Effector CD8-positive, alpha-beta T cell (primary cell): ENCODE measurements at regions not wholly inside any gene's neighbourhood (a gene's known extent, or its start where the extent isn't known, plus 50 kb on each side); places are given as distances from the start of the nearest gene placed in this dataset.
"Not testable (repeated sequence)": the region's sequence is repeated elsewhere in the genome, so short reads cannot be mapped to it uniquely, and the experiment has no call there.

Experiments
- DNase-seq: peaks from one replicate; lab custom pipeline; 2025; lab: John Stamatoyannopoulos, UW

DNA sequence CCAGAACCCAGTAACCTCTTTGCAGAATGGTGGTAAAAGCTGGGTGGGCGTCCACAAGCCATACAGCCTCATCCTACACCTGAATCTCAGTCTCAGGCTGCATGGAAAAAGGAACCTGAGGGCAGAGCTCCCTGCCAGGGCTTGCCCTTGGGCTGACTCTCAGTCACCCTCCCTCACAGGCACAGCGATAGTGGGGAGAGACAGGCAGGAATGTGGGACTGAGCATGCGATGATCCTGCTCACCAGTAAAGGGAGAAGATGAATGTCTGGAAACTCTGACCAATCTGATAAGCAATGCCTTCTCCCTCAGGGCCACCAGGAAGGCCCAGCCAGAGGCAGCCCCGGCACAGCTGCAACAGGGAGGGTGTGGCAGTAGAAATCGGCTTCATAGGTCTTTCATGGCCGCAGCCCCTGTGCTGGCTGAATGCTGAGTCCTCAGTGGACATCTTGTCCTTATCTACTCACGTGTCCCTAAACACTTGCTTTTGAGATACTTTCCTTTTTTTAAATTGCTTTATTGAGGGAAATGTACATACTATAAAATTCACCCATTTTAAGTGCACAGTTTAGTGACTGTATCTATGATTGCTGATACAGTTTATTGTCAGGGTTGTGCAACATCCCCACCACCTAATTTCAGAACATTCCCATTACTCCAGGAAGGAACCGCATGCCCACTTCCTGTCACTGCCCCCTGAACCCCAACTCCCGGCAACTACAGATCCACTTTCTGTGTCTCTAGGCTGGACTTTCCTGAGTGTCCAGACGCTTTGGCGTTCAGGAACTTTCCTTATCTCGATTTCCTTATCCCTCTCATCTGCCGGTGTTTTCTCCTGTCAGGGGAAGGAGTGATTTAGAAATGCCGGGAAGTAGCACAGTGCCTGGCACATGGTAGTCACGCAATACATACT is 258.1 kb downstream of the PCNX1 start:
- no peak for DNase-seq

DNA sequence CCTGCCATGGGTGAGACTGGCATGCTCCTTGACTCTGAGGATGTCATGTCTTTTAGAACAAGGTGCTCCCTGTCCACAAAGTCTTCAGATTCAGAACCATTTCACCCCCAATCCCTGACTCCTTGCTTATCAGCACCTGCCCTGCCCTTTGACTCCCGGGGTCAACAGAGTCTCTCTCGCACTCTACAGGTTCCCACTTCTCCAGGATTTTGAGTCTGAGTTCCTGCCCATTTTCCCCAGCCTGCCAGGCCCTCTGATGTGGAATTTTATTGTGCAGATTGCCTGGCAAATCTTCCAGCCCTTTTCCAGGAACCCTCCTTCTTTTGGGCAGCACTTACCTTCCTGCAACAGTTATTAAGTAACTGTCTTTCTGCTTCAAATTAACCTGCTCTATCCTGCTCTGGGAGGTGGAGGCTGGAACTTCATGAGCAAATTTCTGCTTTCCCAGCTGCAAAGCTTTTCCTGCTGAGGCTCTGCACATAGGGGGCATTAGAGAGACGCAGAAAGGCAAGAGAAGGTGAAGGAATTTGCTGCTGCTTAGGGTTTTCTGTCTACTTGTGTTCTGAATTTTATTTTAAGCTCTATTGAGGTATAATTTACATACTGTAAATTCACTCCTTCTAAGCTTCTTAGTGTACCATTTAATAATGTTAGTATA is 259.1 kb downstream of the PCNX1 start:
- DNase-seq: no peak

GRCh38 chr14:71167325-71167950 is 260.2 kb downstream of the PCNX1 start:
- not testable (repeated sequence) for DNase-seq

DNA sequence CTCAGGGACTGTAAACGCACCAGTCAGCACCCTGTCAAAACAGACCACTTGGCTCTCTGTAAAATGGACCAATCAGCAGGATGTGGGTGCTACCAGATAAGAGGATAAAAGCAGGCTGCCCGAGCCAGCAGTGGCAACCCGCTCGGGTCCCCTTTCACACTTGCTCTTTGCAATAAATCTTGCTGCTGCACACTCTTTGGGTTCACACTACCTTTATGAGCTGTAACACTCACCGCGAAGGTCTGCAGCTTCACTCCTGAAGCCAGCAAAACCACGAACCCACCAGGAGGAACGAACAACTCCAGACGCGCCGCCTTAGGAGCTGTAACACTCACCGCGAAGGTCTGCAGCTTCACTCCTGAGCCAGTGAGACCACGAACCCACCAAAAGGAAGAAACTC is 260.9 kb downstream of the PCNX1 start:
- not testable (repeated sequence) for DNase-seq

DNA sequence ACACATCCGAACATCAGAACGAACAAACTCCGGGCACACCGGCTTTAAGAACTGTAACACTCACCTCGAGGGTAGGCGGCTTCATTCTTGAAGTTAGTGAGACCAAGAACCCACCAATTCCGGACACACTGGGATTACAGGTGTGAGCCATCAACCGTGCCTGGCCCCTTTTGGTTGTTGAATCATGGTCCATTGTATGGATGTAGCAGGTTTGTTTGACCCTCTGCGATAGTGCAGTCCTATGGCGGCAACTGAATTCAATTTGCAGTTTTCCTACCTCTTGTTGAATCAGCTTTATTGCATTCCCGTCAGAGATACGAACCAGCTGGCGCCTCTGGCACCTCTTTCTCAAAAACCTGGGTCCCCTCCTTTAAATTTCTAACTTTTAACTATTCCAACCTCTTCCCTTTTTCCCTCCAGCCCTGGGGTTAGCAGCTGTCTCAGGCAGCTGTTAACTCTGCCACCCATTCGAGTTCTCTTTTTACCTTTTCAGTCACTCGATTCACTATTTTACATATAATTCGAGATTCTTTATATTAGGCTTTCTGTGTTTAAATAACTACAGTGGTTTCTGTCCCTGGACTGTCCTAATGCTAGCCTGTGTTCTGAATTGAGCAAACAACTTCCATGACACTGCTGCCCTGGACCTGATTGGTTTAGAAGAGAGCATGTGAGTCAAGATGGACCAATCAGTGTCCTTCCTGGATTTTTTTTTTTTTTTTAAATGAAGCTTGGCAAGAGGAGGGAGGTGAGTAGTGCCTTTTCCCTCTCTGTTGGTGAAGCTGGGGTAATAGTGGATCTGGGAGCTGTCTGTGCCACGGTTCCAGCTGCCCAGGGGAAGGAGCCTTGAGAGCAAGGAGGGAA is 261.5 kb downstream of the PCNX1 start:
- DNase-seq: no peak

GRCh38 chr14:71169861-71170260 is 262.6 kb downstream of the PCNX1 start:
- no peak for DNase-seq

GRCh38 chr14:71175491-71175890 is 268.2 kb downstream of the PCNX1 start:
- no peak for DNase-seq

DNA sequence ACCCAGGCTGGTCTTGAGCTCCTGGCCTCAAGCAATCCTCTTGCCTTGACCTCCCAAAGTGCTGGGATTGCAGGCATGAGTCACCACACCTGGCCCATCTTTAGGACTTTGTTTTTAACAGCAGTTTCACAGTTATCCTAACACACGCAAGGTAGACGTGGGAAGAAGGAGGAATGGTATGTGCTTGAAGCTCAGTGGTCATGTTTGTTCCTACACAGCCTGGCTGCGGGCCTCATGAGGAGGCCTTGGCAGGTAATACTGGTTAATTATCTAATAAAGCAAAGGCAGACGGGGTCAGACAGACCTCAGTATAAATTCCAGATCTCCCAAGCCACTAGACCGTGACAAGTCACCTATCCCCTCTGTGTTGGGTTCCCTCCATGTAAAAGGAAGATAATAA is 271.8 kb downstream of the PCNX1 start:
- DNase-seq: no peak

DNA sequence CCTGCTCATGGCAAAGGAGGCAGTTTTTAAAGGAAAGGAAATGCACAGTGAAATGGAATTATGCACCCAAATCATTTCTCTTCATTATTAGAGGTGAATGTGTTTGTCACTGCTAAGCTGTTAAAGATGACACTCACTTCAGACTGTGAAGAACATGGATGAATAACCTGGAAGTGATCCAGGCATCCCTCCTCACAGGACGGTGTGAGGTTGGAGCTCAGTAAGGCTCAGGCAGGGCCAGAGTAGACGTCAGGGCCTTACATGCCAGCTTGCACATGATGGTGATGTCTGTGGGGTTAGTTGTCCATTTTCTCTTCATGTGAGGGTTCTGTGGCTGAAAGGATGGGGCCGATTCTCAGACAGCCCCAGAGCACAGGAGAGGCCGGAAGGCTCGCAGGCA is 273.1 kb downstream of the PCNX1 start:
- DNase-seq: no peak

DNA sequence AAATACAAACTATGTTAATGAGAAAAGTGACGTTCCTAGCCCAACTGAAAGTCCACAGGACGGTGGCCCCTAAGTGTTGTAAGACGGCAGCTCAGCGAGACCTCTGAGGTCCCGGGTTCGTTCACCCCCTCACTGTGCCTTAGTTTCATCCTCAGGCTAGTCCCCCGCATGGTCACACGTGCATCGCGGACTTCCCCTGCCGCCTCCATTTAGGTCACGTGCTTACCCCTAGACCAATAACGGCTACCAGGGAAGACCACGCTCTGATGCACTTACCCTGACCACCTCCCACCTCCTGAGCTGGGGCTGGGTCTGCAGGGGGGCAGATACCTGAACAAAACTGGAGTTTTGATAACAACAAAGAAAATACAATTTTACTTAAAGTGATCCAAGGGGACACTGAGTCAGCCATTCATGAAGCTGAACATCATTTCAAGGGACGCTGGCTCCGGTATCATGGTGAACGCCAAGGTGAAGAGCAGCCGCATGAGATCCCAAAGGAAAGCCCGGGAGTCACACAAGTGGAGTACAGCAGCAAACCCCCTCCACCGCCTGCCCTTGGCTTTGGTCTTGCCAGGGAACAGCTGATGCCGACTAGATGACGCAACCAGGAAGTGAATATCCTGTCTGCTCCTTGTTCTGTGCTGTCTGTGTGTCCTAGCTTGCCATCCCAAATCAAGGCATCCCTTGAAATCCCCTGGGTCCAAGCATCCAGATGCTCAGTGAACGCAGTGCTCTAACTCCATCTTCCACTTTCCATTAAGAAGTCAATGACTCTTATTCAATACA is 274.1 kb downstream of the PCNX1 start:
- no peak for DNase-seq

DNA sequence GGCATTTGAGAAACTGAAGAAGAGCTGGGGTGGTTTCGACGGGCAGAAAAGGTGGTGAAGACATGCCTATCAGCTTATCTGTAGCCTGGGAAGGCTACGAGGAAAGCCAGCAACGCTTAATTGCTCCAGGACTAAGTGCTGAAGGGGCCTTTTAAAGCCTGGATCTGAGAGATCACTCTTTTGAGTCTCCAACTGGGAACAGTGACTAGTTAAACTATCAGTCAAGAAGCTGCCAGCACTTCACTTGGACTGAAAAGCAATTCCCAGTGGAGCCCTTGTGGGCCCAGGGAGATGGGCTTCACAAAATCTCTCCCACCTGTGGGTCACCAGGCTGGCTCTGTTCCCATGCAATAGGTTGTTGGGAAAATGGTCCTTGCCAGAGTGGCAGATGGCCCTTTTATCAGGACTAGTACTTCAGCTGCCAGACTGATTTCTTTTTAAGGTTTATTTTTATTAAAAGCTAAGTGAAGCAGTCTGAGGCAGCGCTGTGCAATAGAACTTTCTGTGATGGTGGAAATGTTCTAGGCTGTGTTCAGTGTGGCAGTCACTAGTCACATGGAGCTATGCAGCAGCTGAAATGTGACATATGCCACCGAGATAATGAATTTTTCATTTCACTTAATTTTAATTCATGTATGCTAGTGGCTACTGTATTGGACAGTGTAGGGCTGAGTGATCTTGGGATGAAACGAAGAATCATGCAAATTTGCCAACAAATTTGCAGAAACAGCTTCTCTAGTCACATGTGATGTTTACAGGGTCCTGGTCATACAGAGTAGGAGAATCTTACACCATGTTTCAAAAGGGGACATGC is 276.8 kb downstream of the PCNX1 start:
- no peak for DNase-seq

GRCh38 chr14:71185637-71186036 is 278.4 kb downstream of the PCNX1 start:
- DNase-seq: no peak

DNA sequence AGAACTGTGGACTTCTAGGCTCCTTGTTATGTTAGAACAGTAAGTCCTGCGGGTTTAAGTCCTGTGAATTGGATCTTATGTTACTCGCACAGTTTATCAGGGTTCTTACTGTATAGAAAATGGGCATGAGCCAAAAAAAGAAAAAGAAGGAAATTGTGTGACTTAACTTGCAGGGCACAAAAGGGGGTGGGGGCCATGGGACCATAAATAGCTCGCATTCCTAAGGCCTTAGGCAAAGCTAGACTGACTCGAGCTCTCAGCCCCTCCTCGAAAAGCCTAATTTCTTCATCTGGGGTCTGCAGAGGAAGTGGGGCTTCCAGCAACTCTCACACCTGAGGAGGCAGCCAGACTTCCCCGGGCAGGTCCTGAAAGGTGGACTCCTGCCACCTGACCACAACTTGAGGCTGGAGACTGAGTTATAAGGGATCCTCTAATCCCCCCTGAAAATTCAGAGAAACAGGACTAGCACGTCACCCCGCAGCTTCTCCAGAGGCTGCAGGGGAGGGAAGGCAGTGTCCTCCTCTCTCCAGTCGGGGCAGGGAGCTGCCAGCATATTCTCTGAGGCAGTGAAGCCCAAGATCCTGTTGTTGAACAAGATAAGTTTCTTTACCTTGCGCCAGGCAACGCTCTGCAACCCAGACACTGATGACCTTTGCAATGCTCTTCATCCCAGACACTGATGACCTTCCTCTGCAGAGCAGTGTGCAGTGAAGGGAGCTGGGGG is 280.5 kb downstream of the PCNX1 start:
- DNase-seq: no peak

DNA sequence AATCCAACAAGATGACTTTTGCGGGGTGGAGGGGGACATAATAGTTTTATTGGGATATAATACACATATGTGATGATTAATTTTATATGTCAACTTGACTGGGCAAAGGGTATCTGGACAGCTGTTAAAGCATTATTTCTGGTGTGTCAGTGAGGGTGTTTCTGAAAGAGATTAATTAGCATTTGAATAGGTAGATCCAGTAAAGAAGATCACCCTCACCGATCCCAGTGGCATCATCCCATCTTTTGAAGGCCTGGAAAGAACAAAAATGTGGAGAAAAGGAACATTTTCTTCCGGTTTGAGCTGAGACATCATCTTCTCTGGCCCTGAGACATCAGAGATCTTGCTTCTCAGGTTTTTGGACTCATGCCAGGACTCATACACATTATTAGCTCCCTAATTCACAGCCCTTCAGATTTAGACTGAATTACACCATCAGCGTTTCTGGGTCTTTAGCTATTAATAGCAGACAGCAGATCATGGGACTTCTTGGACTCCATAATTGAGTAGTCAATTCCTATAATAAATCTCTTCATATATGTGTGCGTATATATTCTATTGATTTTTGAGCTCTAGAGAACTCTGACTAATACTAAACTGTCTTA is 283.6 kb downstream of the PCNX1 start:
- no peak for DNase-seq

- no peak for DNase-seq
Measured at GRCh38 chr14:71193663-71194062, 286.4 kb downstream of the PCNX1 start.

GRCh38 chr14:71194251-71194650 is 287.0 kb downstream of the PCNX1 start:
- DNase-seq: no peak

DNA sequence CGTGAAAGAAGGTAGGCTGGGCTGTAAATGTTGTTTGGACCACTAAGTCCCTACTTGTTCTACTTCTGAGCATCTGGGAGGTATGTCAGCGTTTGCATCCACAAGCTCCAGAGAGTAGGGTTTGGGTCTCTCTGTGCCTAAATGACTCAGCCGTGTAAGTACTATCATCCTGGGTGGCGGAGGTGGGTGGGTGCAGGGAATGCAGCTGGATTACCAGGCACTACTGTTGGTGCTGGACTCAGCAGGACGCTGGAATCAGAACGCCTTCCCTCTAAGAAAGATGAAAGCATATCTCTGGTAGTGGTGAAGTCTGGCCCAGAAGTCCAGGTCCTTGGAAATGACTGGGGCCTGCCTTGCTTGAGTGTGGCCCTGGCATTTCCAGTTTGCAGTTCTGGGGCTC is 289.7 kb downstream of the PCNX1 start:
- no peak for DNase-seq

- no peak for DNase-seq
Measured at GRCh38 chr14:71198687-71199086, 291.4 kb downstream of the PCNX1 start.

- no peak for DNase-seq
Measured at GRCh38 chr14:71201840-71202239, 294.6 kb downstream of the PCNX1 start.
